Inferior parietal cortex (tissue), 1 donor: ENCODE measurements at regions not wholly inside any gene's neighbourhood (a gene's known extent, or its start where the extent isn't known, plus 50 kb on each side); places are given as distances from the start of the nearest gene placed in this dataset.

Experiments
- DNase-seq: peaks from one replicate; pipeline ENCODE4 v3.0.0-alpha.2; 2016; ENCODE audit errors: extremely low spot score

GRCh38 chr6:165082636-165083035, 226.8 kb downstream of the C6orf118 start:
- no peak for DNase-seq

GRCh38 chr6:165081944-165082532, 227.4 kb downstream of the C6orf118 start:
- no peak for DNase-seq

GRCh38 chr6:165077876-165078275, 231.5 kb downstream of the C6orf118 start:
- no peak for DNase-seq

- DNase-seq, result no peak
Observed at GRCh38 chr6:165071906-165072305, 237.5 kb downstream of the C6orf118 start.

- no peak for DNase-seq
Observed at GRCh38 chr6:165060720-165061119, 248.7 kb downstream of the C6orf118 start.

GRCh38 chr6:165059032-165059431, 250.4 kb downstream of the C6orf118 start:
- no peak for DNase-seq

- DNase-seq, result no peak
Observed at GRCh38 chr6:165056292-165056691, 253.1 kb downstream of the C6orf118 start.

GRCh38 chr6:165055231-165055630, 254.2 kb downstream of the C6orf118 start:
- no peak for DNase-seq

- DNase-seq, result no peak
Observed at GRCh38 chr6:165052561-165053480, 256.6 kb downstream of the C6orf118 start.

- no peak for DNase-seq
Observed at GRCh38 chr6:165049362-165049761, 260.0 kb downstream of the C6orf118 start.

GRCh38 chr6:165047952-165048351, 261.5 kb downstream of the C6orf118 start:
- DNase-seq, result no peak

- no peak for DNase-seq
Observed at GRCh38 chr6:165045631-165046030, 263.8 kb downstream of the C6orf118 start.

- DNase-seq, result no peak
Observed at GRCh38 chr6:165042912-165043311, 266.5 kb downstream of the C6orf118 start.

- DNase-seq, result no peak
Observed at GRCh38 chr6:165040440-165040839, 269.0 kb downstream of the C6orf118 start.

- DNase-seq, result no peak
Observed at GRCh38 chr6:165034271-165034741, 275.1 kb downstream of the C6orf118 start.

- no peak for DNase-seq
Observed at GRCh38 chr6:165031502-165031901, 277.9 kb downstream of the C6orf118 start.

- DNase-seq, result no peak
Observed at GRCh38 chr6:165025040-165025439, 284.4 kb downstream of the C6orf118 start.

GRCh38 chr6:165019681-165020080, 289.7 kb downstream of the C6orf118 start:
- DNase-seq, result no peak

- DNase-seq, result no peak
Observed at GRCh38 chr6:165015676-165016075, 293.7 kb downstream of the C6orf118 start.

GRCh38 chr6:165013701-165014100, 295.7 kb downstream of the C6orf118 start:
- no peak for DNase-seq

- no peak for DNase-seq
Observed at GRCh38 chr6:165012183-165012582, 297.2 kb downstream of the C6orf118 start.

GRCh38 chr6:165010556-165011535, 298.6 kb downstream of the C6orf118 start:
- no peak for DNase-seq
